ENCODE measurements at regions not wholly inside any gene's neighbourhood (a gene's known extent, or its start where the extent isn't known, plus 50 kb on each side); places are given as distances from the start of the nearest gene placed in this dataset.

- no peaks in the 10 kb centered on the region for H3K36me3 ChIP-seq (replicated peaks; ENCODE audit: control insufficient read depth, insufficient read depth, low read length)
- H3K4me3 ChIP-seq (ENCODE audit: insufficient read depth, low read depth, low read length): no peak overlapping the region
- H3K27me3 ChIP-seq (ENCODE audit: control insufficient read depth, insufficient read depth, low read length): no peaks in the 10 kb centered on the region; the same call in 1 of the 2 replicates
- DNase-seq: no peak
These were observed 75.9 kb downstream of the EDN3 start for GRCh38 chr20:59376109-59376841.

DNA sequence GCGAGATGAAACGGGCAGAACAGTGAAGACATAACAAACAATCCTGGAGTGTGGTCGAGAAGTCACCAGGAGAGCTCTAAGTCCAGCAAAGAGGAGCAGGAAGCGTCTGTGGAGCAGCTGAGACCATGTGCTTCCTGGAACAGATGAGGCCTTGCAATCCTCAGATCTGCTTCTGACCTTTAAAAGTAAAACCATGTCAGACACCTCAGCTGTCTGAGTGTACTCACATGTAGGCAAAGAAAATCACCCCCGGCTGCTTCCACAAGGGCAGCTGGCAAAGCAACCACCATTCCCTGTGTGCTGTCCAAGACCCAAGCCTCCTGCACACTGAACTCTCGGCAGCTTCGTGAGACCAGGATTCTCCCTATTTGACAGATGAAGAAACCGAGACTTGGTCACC, 76.6 kb downstream of the EDN3 start:
- H3K4me3 ChIP-seq (ENCODE audit: insufficient read depth, low read depth, low read length): no peak overlapping the region
- H3K27me3 ChIP-seq (ENCODE audit: control insufficient read depth, insufficient read depth, low read length): no peaks in the 10 kb centered on the region; the same call in 1 of the 2 replicates

DNA sequence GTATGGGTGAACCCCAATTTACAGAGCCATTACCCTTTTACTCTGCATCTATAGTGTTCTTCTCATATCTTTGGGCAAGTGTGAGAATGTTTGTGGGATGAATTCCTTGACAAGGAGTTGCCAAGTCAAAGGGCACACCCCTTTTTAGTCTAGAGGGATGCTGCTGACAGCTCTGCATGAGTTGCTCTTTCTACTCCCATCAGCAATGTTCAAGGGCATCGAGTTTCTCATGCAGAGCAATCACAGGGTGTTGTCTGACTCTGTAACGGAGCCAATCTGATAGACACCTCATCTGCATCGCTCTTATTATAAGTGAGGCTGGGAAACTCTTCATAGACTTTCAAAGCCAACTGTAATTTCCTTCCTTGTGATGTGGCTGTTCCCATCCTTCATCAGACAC, 77.4 kb downstream of the EDN3 start:
- DNase-seq: no peak
- Histone ChIP-seq H3K36me3 (replicated peaks; ENCODE audit: control insufficient read depth, insufficient read depth, low read length) (no peaks in the 10 kb centered on the region), H3K27me3 (ENCODE audit: control insufficient read depth, insufficient read depth, low read length) (no peaks in the 10 kb centered on the region; the same call in 1 of the 2 replicates), H3K4me3 (ENCODE audit: insufficient read depth, low read depth, low read length) (no peak overlapping the region)

More for the DNA sequence above, 76.6 kb downstream of the EDN3 start:
- H3K36me3 ChIP-seq (replicated peaks; ENCODE audit: control insufficient read depth, insufficient read depth, low read length): no peaks in the 10 kb centered on the region
- DNase-seq: no peak

GRCh38 chr20:59378396-59378795, 78.0 kb downstream of the EDN3 start:
- H3K36me3 ChIP-seq (replicated peaks; ENCODE audit: control insufficient read depth, insufficient read depth, low read length): no peaks in the 10 kb centered on the region
- no peaks in the 10 kb centered on the region; the same call in 1 of the 2 replicates for H3K27me3 ChIP-seq (ENCODE audit: control insufficient read depth, insufficient read depth, low read length)
- no peak overlapping the region for H3K4me3 ChIP-seq (ENCODE audit: insufficient read depth, low read depth, low read length)
- no peak for DNase-seq

GRCh38 chr20:59378966-59379365, 78.6 kb downstream of the EDN3 start:
- H3K36me3 ChIP-seq (replicated peaks; ENCODE audit: control insufficient read depth, insufficient read depth, low read length): no peaks in the 10 kb centered on the region
- H3K4me3 ChIP-seq (ENCODE audit: insufficient read depth, low read depth, low read length): no peak overlapping the region
- no peaks in the 10 kb centered on the region; the same call in 1 of the 2 replicates for H3K27me3 ChIP-seq (ENCODE audit: control insufficient read depth, insufficient read depth, low read length)
- DNase-seq: no peak

DNA sequence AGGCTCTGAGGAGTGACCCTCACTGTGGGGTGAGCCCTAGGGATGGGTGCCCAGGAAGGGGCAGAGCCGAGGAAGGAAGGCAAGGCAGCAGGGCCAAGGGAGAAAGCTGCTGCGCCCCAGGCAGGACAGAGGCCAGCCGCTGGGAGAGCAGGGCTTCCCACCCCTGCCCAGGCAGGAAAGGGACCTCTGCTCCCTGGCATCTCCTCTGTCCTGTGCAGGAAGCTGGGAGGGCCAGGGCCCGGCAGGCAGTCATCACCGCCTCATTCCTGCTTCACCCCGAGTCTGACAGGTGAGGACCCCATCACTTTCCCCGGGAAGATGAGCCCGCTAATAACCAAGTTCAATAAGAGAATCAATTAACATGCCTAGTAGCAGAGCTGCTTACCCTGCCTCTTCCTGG, 81.3 kb downstream of the EDN3 start:
- no peak for DNase-seq
- Histone ChIP-seq H3K36me3 (replicated peaks; ENCODE audit: control insufficient read depth, insufficient read depth, low read length) (no peaks in the 10 kb centered on the region), H3K4me3 (ENCODE audit: insufficient read depth, low read depth, low read length) (no peak overlapping the region), H3K27me3 (ENCODE audit: control insufficient read depth, insufficient read depth, low read length) (no peaks in the 10 kb centered on the region; the same call in 1 of the 2 replicates)

GRCh38 chr20:59382157-59382725, 81.8 kb downstream of the EDN3 start:
- H3K36me3 ChIP-seq (replicated peaks; ENCODE audit: control insufficient read depth, insufficient read depth, low read length): no peaks in the 10 kb centered on the region
- H3K4me3 ChIP-seq (ENCODE audit: insufficient read depth, low read depth, low read length): no peak overlapping the region
- no peak for DNase-seq
- no peaks in the 10 kb centered on the region; the same call in 1 of the 2 replicates for H3K27me3 ChIP-seq (ENCODE audit: control insufficient read depth, insufficient read depth, low read length)

DNA sequence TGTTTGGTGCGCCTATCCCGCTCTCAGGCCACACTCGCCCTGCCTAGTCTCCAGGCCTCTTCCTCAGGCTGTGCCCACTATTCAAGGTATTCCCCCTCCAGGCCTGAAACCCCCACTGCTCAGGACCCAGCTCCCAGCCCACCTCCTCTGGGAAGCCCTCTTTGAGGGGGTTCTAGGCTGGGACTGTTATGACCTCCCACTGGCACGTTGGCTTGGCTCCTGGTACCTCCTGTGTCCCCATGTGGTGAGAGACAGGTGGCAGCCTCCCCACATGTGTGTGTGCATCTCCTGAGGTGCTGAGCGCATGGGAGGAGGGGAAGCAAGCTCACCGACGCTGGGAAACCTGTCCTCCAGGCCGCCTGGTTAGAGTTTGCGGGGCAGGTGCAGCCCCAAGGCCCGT, 82.5 kb downstream of the EDN3 start:
- Histone ChIP-seq H3K27me3 (ENCODE audit: control insufficient read depth, insufficient read depth, low read length) (no peaks in the 10 kb centered on the region; the same call in 1 of the 2 replicates), H3K4me3 (ENCODE audit: insufficient read depth, low read depth, low read length) (no peak overlapping the region), H3K36me3 (replicated peaks; ENCODE audit: control insufficient read depth, insufficient read depth, low read length) (no peaks in the 10 kb centered on the region)
- no peak for DNase-seq

- no peak for DNase-seq
- Histone ChIP-seq H3K36me3 (replicated peaks; ENCODE audit: control insufficient read depth, insufficient read depth, low read length) (no peaks in the 10 kb centered on the region), H3K4me3 (ENCODE audit: insufficient read depth, low read depth, low read length) (no peak overlapping the region), H3K27me3 (ENCODE audit: control insufficient read depth, insufficient read depth, low read length) (no peaks in the 10 kb centered on the region; the same call in 1 of the 2 replicates)
These were observed 84.6 kb downstream of the EDN3 start for GRCh38 chr20:59385038-59385437.

DNA sequence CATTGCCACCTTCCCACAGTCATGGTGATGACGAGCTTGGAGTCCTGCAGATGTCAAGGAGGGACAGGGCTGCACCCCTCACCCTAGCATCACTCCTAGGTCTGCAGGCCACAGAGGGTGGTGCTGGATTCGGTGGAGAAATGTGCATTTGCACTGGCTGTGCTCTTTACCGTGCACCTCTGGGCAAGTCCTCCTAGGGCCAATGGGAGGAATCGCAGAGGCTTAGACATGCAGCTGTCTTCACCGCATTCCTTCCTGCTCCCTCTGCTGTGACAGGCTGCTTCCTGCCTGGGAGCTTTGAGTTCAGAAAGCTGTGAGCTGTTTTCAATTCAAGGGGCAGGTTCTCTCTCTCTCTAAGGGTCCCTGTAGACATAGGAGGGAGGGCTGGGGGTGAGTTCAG, 85.1 kb downstream of the EDN3 start:
- Histone ChIP-seq H3K27me3 (ENCODE audit: control insufficient read depth, insufficient read depth, low read length) (no peaks in the 10 kb centered on the region; the same call in 1 of the 2 replicates), H3K4me3 (ENCODE audit: insufficient read depth, low read depth, low read length) (no peak overlapping the region), H3K36me3 (replicated peaks; ENCODE audit: control insufficient read depth, insufficient read depth, low read length) (no peaks in the 10 kb centered on the region)
- peak; percentile 66 for DNase-seq

GRCh38 chr20:59386809-59387208, 86.4 kb downstream of the EDN3 start:
- DNase-seq: peak; percentile 51
- H3K4me3 ChIP-seq (ENCODE audit: insufficient read depth, low read depth, low read length): no peak overlapping the region
- no peaks in the 10 kb centered on the region for H3K36me3 ChIP-seq (replicated peaks; ENCODE audit: control insufficient read depth, insufficient read depth, low read length)
- H3K27me3 ChIP-seq (ENCODE audit: control insufficient read depth, insufficient read depth, low read length): no peaks in the 10 kb centered on the region; the same call in 1 of the 2 replicates

- no peaks in the 10 kb centered on the region; the same call in 1 of the 2 replicates for H3K27me3 ChIP-seq (ENCODE audit: control insufficient read depth, insufficient read depth, low read length)
- DNase-seq: no peak
- H3K36me3 ChIP-seq (replicated peaks; ENCODE audit: control insufficient read depth, insufficient read depth, low read length): no peaks in the 10 kb centered on the region
- no peak overlapping the region for H3K4me3 ChIP-seq (ENCODE audit: insufficient read depth, low read depth, low read length)
These were observed 87.5 kb downstream of the EDN3 start for GRCh38 chr20:59387891-59388290.

- no peaks in the 10 kb centered on the region for H3K36me3 ChIP-seq (replicated peaks; ENCODE audit: control insufficient read depth, insufficient read depth, low read length)
- no peak for DNase-seq
- H3K4me3 ChIP-seq (ENCODE audit: insufficient read depth, low read depth, low read length): no peak overlapping the region
- no peaks in the 10 kb centered on the region; the same call in 1 of the 2 replicates for H3K27me3 ChIP-seq (ENCODE audit: control insufficient read depth, insufficient read depth, low read length)
These were observed 88.0 kb downstream of the EDN3 start for GRCh38 chr20:59388402-59388801.

GRCh38 chr20:59390437-59390836, 90.0 kb downstream of the EDN3 start:
- H3K36me3 ChIP-seq (replicated peaks; ENCODE audit: control insufficient read depth, insufficient read depth, low read length): no peaks in the 10 kb centered on the region
- H3K4me3 ChIP-seq (ENCODE audit: insufficient read depth, low read depth, low read length): no peak overlapping the region
- DNase-seq: no peak
- no peaks in the 10 kb centered on the region; the same call in 1 of the 2 replicates for H3K27me3 ChIP-seq (ENCODE audit: control insufficient read depth, insufficient read depth, low read length)

DNA sequence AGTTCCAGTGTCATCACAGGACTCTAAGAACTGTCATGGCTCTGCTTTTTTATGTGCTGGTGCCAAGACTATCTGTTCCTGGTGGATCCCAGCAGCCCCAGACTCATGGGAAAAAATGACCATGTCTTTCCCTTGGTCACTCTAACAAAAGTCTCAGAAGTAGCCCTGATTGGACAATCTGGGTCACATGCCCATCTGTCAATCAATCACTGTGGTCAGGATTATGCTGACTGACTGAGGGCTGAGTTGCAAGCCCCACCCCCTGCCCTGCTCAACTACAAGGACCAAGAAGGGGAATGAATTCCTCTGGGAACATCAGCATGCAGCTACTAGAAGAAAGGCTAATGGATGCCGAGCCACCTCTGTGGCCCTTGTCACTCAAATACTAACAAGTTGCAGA, 91.6 kb downstream of the EDN3 start:
- no peak for DNase-seq
- H3K4me3 ChIP-seq (ENCODE audit: insufficient read depth, low read depth, low read length): no peak overlapping the region
- no peaks in the 10 kb centered on the region for H3K36me3 ChIP-seq (replicated peaks; ENCODE audit: control insufficient read depth, insufficient read depth, low read length)
- H3K27me3 ChIP-seq (ENCODE audit: control insufficient read depth, insufficient read depth, low read length): no peaks in the 10 kb centered on the region

Data from H7 (cell line).